ENCODE measurements at regions not wholly inside any gene's neighbourhood (a gene's known extent, or its start where the extent isn't known, plus 50 kb on each side); places are given as distances from the start of the nearest gene placed in this dataset.

- Histone ChIP-seq H3K9ac (ENCODE audit: low read length) (no peak overlapping the region), H3K27me3 (replicated peaks; ENCODE audit: insufficient read depth, low read length) (no peaks in the 10 kb centered on the region), H3K4me3 (ENCODE audit: low read length) (no peak overlapping the region), H3K9me2 (replicated peaks; ENCODE audit: insufficient read depth, low read length) (no peaks in the 10 kb centered on the region), H3K79me2 (ENCODE audit: low read length) (no peaks in the 10 kb centered on the region), H3K36me3 (replicated peaks; ENCODE audit: insufficient read depth, low read length) (no peaks in the 10 kb centered on the region), H3K4me1 (ENCODE audit: low read length) (no peaks in the 10 kb centered on the region), H3K4me2 (ENCODE audit: low read depth, low read length) (no peak overlapping the region), H4K20me1 (ENCODE audit: insufficient read depth, low read length) (no peaks in the 10 kb centered on the region), H2AFZ (ENCODE audit: low read length) (no peak overlapping the region), H3K9me3 (replicated peaks; ENCODE audit: insufficient read depth, low read length) (no peaks in the 10 kb centered on the region), H3K27ac (ENCODE audit: low read length) (no peak overlapping the region), H3F3A (ENCODE audit: insufficient read depth, low read length) (no peaks in the 10 kb centered on the region)
- no peak for DNase-seq
- TF ChIP-seq EZH2 (optimal IDR thresholded peaks at IDR 0.05; ENCODE audit: low read depth, low read length) (no peak), EZH2phosphoT487 (IDR thresholded peaks at IDR 0.05; ENCODE audit: low read length) (no peak), CTCF (IDR thresholded peaks at IDR 0.05; ENCODE audit: low read length) (no peak)
Measured at GRCh38 chr4:159980826-159981468, 878.1 kb downstream of the RAPGEF2 start.

- Histone ChIP-seq H3K9me3 (replicated peaks; ENCODE audit: insufficient read depth, low read length) (no peaks in the 10 kb centered on the region), H4K20me1 (ENCODE audit: insufficient read depth, low read length) (no peaks in the 10 kb centered on the region), H3K4me2 (ENCODE audit: low read depth, low read length) (no peak overlapping the region), H3K9ac (ENCODE audit: low read length) (no peak overlapping the region), H3K4me3 (ENCODE audit: low read length) (no peak overlapping the region), H3K27ac (ENCODE audit: low read length) (no peak overlapping the region), H3K4me1 (ENCODE audit: low read length) (no peaks in the 10 kb centered on the region), H3F3A (ENCODE audit: insufficient read depth, low read length) (no peaks in the 10 kb centered on the region), H2AFZ (ENCODE audit: low read length) (no peak overlapping the region), H3K27me3 (replicated peaks; ENCODE audit: insufficient read depth, low read length) (no peaks in the 10 kb centered on the region), H3K79me2 (ENCODE audit: low read length) (no peaks in the 10 kb centered on the region), H3K36me3 (replicated peaks; ENCODE audit: insufficient read depth, low read length) (no peaks in the 10 kb centered on the region), H3K9me2 (replicated peaks; ENCODE audit: insufficient read depth, low read length) (no peaks in the 10 kb centered on the region)
- DNase-seq: no peak
- TF ChIP-seq EZH2 (optimal IDR thresholded peaks at IDR 0.05; ENCODE audit: low read depth, low read length) (no peak), CTCF (IDR thresholded peaks at IDR 0.05; ENCODE audit: low read length) (no peak), EZH2phosphoT487 (IDR thresholded peaks at IDR 0.05; ENCODE audit: low read length) (no peak)
Measured at GRCh38 chr4:159981469-159981856, 878.6 kb downstream of the RAPGEF2 start.

- DNase-seq: no peak
- Histone ChIP-seq H3K79me2 (ENCODE audit: low read length) (no peaks in the 10 kb centered on the region), H3K9ac (ENCODE audit: low read length) (no peak overlapping the region), H3K36me3 (replicated peaks; ENCODE audit: insufficient read depth, low read length) (no peaks in the 10 kb centered on the region), H3K27me3 (replicated peaks; ENCODE audit: insufficient read depth, low read length) (no peaks in the 10 kb centered on the region), H3K9me2 (replicated peaks; ENCODE audit: insufficient read depth, low read length) (no peaks in the 10 kb centered on the region), H3K4me2 (ENCODE audit: low read depth, low read length) (no peak overlapping the region), H3K4me1 (ENCODE audit: low read length) (no peaks in the 10 kb centered on the region), H2AFZ (ENCODE audit: low read length) (no peak overlapping the region), H3K4me3 (ENCODE audit: low read length) (no peak overlapping the region), H4K20me1 (ENCODE audit: insufficient read depth, low read length) (no peaks in the 10 kb centered on the region), H3K9me3 (replicated peaks; ENCODE audit: insufficient read depth, low read length) (no peaks in the 10 kb centered on the region), H3F3A (ENCODE audit: insufficient read depth, low read length) (no peaks in the 10 kb centered on the region), H3K27ac (ENCODE audit: low read length) (no peak overlapping the region)
- TF ChIP-seq EZH2 (optimal IDR thresholded peaks at IDR 0.05; ENCODE audit: low read depth, low read length) (no peak), EZH2phosphoT487 (IDR thresholded peaks at IDR 0.05; ENCODE audit: low read length) (no peak), CTCF (IDR thresholded peaks at IDR 0.05; ENCODE audit: low read length) (no peak)
Measured at GRCh38 chr4:159983082-159983481, 880.2 kb downstream of the RAPGEF2 start.

All from MM.1S (cell line).